Stimulated activated CD8-positive, alpha-beta memory T cell treated with anti-CD3 and anti-CD28 coated beads, Interleukin-12 subunit alpha, Interleukin-12 subunit beta, amount 100 ng/mL, for 4 hours (primary cell): ENCODE measurements at regions not wholly inside any gene's neighbourhood (a gene's known extent, or its start where the extent isn't known, plus 50 kb on each side); places are given as distances from the start of the nearest gene placed in this dataset.

Experiments used
- DNase-seq: peaks from one replicate; pipeline ENCODE4 v3.0.0-alpha.2; 2020; ENCODE audit warnings: low read depth

DNA sequence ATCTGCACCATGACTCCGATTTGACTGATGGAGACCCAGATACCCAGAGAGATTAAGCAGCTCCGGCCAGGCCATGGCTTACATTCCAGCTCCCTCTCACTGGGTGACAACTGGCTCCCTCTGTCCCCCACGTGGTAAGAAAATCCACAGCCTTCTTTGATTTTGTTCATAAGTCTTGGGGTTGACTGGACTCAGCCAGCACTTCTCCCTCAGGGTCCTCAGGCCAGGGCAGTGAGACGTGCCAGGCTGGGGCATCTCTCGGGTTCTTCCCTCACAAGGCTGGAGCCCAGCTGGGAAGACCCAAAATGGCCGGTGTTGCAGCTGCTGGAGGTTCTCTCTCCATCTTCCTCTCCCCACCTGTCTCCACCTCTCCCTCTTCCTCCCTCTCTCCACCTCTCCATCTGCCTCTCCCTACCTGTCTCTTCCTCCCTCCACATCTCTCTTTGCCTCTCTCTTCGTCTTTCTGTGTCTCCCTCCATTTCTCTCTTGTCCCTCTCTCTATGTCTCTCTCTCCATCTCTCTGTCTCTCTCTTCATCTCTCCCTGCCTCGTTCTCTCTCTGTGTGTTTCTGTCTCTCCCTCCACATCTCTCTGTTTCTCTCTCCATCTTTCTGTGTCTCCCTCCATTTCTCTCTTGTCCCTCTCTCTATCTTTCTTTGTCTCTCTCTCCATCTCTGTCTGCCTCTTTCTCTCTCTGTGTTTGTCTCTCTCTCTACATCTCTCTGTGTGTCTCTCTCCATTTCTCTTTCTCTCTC is 105.3 kb downstream of the FOXL1 start:
- DNase-seq: no peak

GRCh38 chr16:86685076-86685475 is 106.7 kb downstream of the FOXL1 start:
- no peak for DNase-seq

- no peak for DNase-seq
Measured at GRCh38 chr16:86690970-86691369, 112.6 kb downstream of the FOXL1 start.

DNA sequence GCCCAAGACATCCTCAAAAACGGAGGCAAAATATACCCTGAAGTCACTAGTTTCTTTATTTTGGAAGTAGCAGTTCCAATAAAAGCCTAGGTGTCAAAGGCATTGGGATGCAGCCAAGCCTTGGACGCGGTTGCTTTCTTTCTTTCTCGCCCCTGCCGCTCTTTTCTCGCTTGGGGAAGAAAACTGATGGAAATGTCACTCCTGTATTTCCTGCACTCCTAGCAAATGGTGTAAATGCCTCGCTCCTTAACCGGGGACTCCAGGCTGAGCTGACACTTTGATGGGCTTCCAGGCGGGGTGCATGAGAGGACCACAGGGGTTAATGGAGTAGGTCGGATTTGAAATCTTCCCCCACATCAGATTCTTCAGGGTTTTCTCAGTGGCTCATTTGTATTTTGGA is 114.1 kb downstream of the FOXL1 start:
- DNase-seq: no peak

DNA sequence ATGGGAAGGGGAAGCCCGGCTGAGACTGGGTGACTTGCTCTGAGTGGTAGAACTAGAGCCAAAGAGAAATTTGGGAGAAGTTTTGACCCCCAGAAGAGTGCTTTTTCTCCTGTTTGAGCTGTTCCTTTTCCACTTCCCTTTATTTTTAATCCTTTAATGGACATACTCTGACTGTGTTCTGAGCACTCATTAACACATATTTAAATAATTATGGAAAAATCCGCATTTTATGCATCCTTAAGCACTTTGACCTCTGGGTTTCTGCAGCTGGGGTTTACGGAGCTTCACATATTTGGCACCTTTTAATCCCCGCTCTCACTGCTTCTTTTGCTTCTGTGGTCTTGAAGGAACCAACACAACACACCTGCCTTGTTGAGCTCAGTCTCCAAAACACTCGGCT is 114.7 kb downstream of the FOXL1 start:
- no peak for DNase-seq

DNA sequence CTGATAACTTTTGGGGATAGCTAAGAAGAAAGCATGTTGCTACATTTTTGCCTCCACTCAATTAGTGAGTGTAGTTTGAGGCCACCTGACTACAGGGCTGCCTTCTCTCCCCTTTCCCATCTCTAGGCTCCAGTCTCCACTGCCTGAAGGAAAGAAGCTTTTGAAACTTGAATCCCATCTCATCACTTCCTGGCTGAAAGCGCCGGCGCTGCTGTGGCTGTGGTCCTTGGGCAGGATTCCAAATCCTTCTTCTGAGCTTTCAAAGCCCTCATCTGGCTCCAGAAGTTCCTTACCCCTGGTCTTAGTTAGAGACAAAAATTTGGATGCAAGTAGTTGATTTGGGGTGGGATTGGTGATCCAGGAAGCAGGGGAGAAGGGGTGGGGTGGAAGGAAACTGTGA is 119.4 kb downstream of the FOXL1 start:
- DNase-seq: no peak

DNA sequence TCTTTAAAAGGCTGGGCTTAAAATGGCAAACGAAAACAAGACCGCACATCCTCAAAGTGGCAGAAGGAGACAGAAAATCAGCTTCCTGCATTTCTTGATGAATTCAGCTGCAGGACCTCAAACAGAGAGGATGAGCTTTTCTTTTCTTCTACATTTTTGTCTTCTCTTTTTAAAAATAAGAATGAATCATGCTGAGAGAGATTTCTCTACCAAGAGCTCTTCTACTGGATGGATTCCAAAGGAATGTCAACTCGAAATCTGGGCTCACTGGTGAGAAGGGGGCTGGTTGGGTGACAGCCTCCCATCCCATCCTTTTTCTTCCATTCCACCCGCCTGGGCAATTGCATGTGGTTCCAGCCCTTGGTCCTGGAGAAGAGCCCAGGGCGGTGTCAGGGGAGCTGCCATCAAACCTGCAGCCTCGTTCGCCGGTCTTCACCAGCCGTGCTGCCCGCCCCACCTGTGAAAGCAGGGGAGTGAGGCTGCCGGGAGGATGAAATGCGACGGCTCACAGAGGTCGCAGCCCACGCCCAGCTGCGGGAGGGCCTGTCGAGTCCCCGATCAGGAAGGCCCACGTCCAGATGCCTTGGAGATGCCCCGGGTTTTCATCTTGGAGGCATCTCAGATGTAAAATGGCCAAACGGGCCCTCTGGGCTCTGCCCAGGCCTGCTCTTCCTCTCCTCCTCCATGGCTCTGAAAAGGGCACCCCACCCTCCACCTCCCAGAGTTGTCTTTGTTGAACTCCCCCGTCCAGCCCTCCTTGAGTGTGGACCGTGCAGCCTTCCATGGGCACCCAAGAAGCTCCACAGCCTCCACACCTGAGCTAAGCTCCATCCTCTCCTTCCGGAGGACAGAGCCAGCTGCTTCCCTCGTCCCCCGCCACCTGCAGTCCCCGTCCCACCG is 121.9 kb downstream of the FOXL1 start:
- DNase-seq: no peak

DNA sequence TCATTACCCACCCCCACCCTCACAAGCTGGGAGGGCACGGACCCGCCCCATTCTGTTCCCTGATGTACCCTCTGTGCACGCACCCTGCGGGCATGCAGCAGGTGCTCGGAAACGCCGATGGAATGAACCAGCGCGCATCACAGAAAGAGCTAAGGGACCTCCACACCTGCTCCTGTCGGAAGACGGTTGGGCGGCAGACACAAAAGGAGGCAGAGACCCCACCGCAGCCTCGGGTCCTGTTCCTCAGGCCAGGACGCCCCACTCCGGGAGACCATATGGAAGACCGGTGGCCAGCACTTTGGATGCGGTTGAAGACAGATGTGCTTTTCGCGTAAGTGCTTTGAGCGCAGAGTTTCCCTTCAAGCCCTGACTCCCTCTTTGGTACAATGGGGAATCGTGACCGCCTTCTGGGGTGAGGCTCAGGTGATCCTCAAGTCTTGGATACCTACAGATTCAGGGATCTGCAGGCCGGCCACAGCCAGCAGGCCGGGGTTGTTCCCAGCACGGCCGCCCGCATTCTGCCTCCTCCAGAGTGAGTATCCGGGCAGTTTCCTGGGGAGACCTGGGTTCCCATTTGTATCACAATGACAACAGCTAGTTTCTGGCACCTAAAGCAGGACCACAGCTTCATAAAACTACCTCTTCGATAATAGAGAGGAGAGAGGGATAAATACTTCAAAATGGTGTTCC is 123.1 kb downstream of the FOXL1 start:
- DNase-seq: no peak

GRCh38 chr16:86702824-86703588 is 124.7 kb downstream of the FOXL1 start:
- no peak for DNase-seq

DNA sequence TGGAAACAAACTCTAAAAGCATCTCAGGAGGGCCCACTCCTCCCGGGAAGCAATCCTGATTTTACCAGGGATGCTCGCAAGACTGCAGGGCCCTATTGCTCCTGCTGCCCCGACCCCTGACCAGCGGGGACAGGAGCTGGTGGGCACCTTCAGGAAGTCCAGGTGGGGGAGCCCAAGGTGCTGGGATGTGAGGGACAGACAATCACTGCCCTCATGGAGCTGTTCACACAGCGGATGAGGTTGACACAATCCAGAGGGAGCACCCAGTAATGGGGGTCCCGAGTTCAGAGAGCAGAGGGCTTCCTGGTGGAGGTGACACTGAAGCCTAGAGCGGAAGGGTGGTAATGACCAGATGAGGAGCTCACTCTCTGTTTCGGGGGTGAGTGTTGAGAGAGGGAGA is 126.2 kb downstream of the FOXL1 start:
- no peak for DNase-seq

DNA sequence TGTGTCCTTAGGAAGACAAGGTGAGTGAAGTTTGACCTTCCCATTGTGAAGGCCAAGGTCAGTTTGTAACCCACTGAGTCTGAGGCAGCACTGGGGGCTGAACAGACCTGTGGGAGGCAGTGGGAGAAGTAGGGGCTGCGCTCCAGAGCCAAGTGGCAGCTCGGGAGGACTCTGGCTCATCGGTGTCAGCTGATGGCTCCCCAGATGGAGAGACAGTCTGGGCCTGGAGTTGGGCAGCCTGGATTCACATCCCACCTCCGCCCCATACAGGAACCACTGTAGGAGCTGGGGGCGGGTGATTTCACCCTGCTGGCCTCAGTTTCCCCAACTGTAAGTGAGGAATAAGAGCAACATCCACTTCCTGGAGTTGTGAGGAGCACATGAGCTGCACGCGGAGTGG is 128.4 kb downstream of the FOXL1 start:
- no peak for DNase-seq

DNA sequence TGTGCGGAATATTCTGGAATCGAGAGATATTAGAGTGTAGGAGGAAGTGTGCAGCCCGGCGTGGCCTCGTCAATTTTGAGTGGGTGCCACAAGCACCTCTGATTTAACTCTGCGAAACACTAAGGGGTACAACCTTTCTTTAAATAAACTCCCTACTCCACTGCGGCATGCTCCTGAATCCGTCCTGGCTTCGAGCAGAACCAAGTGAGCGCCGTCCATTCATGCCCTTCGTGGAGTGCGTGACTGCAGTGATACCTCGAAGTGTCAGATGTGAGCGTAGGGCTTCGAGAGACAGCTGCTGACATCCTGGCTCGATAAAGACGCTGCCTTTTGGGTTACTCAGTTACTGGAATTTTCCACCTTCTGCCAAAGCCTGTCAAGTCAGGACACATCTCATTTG is 128.8 kb downstream of the FOXL1 start:
- DNase-seq: no peak

DNA sequence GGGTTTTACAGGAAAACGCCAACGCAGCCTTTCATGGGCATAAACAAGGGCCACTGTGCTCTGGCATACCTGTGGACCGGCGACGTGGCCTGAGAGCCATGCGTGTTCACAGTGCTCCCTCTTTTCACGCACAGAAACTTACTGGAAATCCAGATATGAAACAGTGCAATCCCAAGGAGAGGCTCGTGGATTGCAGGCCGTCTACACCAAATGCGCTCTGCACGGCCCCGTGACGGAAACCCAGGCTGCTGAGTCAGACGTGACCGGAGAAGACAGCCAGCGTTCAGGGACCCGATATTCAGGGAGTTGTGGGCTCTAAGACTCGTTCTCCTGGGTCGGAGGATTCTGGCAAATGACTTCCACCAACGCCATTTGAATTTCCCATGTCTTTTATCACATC is 129.2 kb downstream of the FOXL1 start:
- DNase-seq: no peak

DNA sequence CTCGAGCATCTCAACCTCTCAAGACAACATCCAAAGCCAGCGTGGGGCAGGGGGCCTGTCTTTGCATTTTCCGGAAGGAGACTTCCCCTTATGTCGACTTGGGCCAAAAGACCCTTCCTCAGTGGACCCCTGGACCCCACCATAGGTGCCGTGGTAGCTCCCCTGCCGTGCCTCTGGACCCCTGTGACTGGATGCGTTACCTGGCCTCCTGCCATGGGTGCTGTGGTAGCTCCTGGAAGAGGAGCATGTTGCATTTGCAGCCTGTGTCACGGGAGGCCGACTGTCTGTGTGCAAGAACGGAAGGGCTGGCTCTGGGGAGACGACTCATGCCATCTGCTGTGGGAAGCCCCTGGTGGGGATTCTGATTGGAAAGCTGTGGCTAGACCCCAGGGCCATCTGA is 130.1 kb downstream of the FOXL1 start:
- DNase-seq: no peak

- DNase-seq: no peak
Measured at GRCh38 chr16:86709103-86709502, 130.8 kb downstream of the FOXL1 start.

DNA sequence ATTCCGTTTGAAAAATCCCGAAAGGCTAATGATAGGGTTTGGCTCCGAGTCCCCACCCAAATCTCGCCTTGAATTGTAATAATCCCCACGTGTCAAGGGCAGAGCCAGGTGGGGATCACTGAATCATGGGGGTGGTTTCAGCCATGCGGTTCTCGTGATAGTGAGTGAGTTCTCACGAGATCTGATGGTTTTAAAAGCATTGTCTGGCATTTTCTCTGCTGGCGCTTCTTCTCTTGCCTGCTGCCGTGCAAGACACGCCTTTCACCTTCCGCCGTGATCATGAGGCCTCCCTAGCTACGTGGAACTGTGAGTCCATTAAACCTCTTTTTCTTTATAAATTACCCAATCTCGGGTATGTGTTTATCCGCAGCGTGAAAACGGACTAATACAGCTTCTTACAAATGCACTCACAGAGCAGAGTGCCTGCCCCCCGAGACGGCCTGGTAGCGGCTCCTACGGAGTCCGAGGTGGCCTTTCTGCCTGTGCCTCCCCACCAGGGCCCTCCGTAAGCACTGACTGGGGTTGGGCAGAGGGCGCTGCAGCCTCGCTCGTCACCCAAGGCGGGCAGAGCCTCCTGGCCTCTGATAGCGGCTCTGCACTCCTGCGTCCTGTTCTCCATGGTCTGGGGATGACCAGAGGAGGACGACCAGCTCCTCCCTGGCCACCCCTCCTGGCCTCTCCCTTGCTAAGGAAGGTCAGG is 131.7 kb downstream of the FOXL1 start:
- no peak for DNase-seq

DNA sequence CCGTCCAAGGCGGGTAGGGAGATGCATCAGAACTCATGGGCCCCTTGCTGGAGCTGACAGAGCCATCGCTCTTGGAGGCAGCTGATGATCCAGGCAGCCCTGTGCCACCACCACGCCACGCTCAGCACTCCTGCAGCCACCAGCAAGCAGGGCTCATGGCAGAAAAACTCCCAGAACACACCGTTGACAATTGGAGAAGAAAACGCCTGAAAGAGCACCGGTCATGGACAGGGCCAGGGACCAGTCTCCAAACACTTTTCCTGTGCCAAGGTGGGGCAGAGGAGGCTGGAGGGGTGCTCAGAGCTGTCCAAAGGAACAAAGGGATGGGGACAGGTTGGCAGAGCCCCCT is 132.2 kb downstream of the FOXL1 start:
- no peak for DNase-seq

- no peak for DNase-seq
Measured at GRCh38 chr16:86712158-86713009, 134.0 kb downstream of the FOXL1 start.

DNA sequence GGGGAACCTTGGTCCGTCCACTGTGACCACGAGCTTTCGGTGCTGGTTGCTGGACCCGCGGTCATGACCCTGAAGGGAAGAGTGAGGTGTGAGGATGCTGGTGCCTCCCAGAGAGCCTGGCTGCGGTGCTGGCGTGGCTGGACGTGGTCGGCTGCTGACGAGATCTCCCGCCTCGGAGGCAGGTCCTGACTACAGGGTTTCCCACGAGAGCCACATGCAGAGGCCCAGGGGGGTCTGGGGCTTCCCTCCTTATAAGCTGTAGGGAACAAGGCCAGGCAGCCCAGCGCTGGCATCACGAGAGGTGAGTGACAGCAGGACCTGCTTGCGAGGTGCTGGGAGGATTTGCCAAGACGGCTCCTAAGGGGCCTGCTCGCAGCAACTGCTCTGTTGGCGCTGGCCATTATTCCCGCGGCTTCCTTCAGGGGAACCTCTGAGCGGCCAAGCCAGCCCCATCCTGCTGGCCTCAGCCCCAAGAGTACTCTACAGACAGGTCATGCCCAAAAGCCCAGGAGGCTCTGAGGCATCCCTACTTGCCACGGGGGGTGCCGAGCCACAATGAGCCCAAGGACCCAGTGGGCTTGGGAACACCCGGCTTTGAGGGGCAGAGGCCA is 134.8 kb downstream of the FOXL1 start:
- no peak for DNase-seq

DNA sequence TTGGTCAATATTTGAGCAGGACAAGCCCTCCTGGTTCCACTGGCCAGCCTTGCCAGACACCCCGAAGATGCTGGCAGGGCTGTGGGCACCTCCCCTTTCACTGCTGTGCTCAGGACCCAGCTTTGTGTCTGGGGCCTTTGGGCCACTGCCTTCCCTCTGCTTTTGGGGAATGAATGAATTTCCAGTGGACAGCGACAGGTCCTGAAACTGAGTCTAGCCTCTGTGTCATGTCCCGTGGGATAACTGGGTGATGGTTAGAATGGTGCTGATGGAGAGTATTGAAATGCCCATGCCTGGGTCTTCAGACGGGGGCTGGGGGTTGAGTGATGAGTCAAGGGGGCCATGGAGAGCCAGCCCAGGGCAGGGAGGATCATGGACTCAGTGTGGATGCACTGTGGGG is 135.8 kb downstream of the FOXL1 start:
- no peak for DNase-seq
